T1000 (cell line): ENCODE measurements at regions not wholly inside any gene's neighbourhood (a gene's known extent, or its start where the extent isn't known, plus 50 kb on each side); places are given as distances from the start of the nearest gene placed in this dataset.
"Not testable (repeated sequence)": the region's sequence is repeated elsewhere in the genome, so short reads cannot be mapped to it uniquely, and the experiment has no call there.

Source experiments
- DNase-seq: peaks from one replicate; lab custom pipeline; 2025; ENCODE audit warnings: mixed read lengths; lab: John Stamatoyannopoulos, UW

- DNase-seq: no peak
Observed at GRCh38 chr18:30929718-30930117, 112.8 kb downstream of the DSC3 start.

GRCh38 chr18:30929065-30929464, 113.5 kb downstream of the DSC3 start:
- DNase-seq: no peak

- no peak for DNase-seq
Observed at GRCh38 chr18:30927517-30928075, 114.9 kb downstream of the DSC3 start.

GRCh38 chr18:30927042-30927441, 115.5 kb downstream of the DSC3 start:
- DNase-seq: no peak

- no peak for DNase-seq
Observed at GRCh38 chr18:30925795-30926194, 116.7 kb downstream of the DSC3 start.

- no peak for DNase-seq
Observed at GRCh38 chr18:30920757-30921156, 121.8 kb downstream of the DSC3 start.

GRCh38 chr18:30920351-30920750, 122.2 kb downstream of the DSC3 start:
- no peak for DNase-seq

GRCh38 chr18:30917651-30918050, 124.9 kb downstream of the DSC3 start:
- DNase-seq: no peak

- DNase-seq: no peak
Observed at GRCh38 chr18:30915336-30915988, 127.1 kb downstream of the DSC3 start.

GRCh38 chr18:30908381-30908780, 134.2 kb downstream of the DSC3 start:
- no peak for DNase-seq

- no peak for DNase-seq
Observed at GRCh38 chr18:30903566-30903965, 139.0 kb downstream of the DSC3 start.

- no peak for DNase-seq
Observed at GRCh38 chr18:30889519-30890301, 152.8 kb downstream of the DSC3 start.

- DNase-seq: no peak
Observed at GRCh38 chr18:30888344-30888743, 154.2 kb downstream of the DSC3 start.

GRCh38 chr18:30886998-30887397, 155.5 kb downstream of the DSC3 start:
- DNase-seq: no peak

- no peak for DNase-seq
Observed at GRCh38 chr18:30870466-30870865, 172.1 kb downstream of the DSC3 start.

GRCh38 chr18:30862900-30863299, 179.6 kb downstream of the DSC3 start:
- no peak for DNase-seq

GRCh38 chr18:30860741-30861140, 181.8 kb downstream of the DSC3 start:
- DNase-seq: no peak

- DNase-seq: no peak
Observed at GRCh38 chr18:30859036-30859435, 183.5 kb downstream of the DSC3 start.

- no peak for DNase-seq
Observed at GRCh38 chr18:30858560-30858959, 184.0 kb downstream of the DSC3 start.

GRCh38 chr18:30855762-30856161, 186.8 kb downstream of the DSC3 start:
- no peak for DNase-seq

GRCh38 chr18:30852980-30853379, 189.6 kb downstream of the DSC3 start:
- DNase-seq: no peak

GRCh38 chr18:30852541-30852940, 190.0 kb downstream of the DSC3 start:
- no peak for DNase-seq

GRCh38 chr18:30839056-30839561, 203.4 kb downstream of the DSC3 start:
- DNase-seq: not testable (repeated sequence)
